ENCODE measurements at regions not wholly inside any gene's neighbourhood (a gene's known extent, or its start where the extent isn't known, plus 50 kb on each side); places are given as distances from the start of the nearest gene placed in this dataset.

DNA sequence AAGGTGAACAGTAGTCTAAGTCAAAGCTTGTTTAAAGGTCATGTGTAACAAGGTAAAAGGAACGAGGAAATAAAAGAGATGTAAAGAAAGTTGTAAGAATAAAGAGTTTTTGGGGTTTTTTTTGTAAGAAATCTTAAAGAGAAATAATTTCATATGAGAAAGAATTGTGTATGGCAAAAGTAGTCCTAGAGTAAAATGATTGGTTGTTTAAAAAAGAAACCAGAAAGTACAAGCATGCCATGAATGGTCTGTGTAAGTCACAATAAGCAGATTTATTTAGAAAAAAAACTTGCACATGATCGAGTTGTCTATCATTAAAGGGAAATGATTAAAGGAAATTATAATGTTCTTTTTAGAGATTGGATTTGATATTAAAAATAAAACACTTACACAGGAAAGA, 172.6 kb upstream of the TUSC1 start:
- peaks cover 3% of the 10 kb centered on the region for H3K36me3 Mint-ChIP-seq (ENCODE audit: unreplicated experiment)
- H3K9me3 Mint-ChIP-seq (ENCODE audit: unreplicated experiment): peaks cover 25% of the 10 kb centered on the region
- no peak overlapping the region for H3K4me3 Mint-ChIP-seq (ENCODE audit: unreplicated experiment)
- no peak for DNase-seq (ENCODE audit: extremely low spot score, unreplicated experiment)
- H3K4me1 Mint-ChIP-seq (ENCODE audit: unreplicated experiment): peaks cover 5% of the 10 kb centered on the region
- TF ChIP-seq, protein P1, sequence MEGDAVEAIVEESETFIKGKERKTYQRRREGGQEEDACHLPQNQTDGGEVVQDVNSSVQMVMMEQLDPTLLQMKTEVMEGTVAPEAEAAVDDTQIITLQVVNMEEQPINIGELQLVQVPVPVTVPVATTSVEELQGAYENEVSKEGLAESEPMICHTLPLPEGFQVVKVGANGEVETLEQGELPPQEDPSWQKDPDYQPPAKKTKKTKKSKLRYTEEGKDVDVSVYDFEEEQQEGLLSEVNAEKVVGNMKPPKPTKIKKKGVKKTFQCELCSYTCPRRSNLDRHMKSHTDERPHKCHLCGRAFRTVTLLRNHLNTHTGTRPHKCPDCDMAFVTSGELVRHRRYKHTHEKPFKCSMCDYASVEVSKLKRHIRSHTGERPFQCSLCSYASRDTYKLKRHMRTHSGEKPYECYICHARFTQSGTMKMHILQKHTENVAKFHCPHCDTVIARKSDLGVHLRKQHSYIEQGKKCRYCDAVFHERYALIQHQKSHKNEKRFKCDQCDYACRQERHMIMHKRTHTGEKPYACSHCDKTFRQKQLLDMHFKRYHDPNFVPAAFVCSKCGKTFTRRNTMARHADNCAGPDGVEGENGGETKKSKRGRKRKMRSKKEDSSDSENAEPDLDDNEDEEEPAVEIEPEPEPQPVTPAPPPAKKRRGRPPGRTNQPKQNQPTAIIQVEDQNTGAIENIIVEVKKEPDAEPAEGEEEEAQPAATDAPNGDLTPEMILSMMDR (IDR thresholded peaks at IDR 0.05): no peak
- H3K27ac Mint-ChIP-seq (ENCODE audit: unreplicated experiment): no peak overlapping the region
- peaks cover 3% of the 10 kb centered on the region for H3K27me3 Mint-ChIP-seq (ENCODE audit: unreplicated experiment)

GRCh38 chr9:25845867-25846266, 167.6 kb upstream of the TUSC1 start:
- no peak overlapping the region for H3K4me3 Mint-ChIP-seq (ENCODE audit: unreplicated experiment)
- peaks cover 3% of the 10 kb centered on the region for H3K36me3 Mint-ChIP-seq (ENCODE audit: unreplicated experiment)
- no peak for DNase-seq (ENCODE audit: extremely low spot score, unreplicated experiment)
- H3K4me1 Mint-ChIP-seq (ENCODE audit: unreplicated experiment): peaks cover 2% of the 10 kb centered on the region
- no peak overlapping the region for H3K27ac Mint-ChIP-seq (ENCODE audit: unreplicated experiment)
- TF ChIP-seq, protein P1 (IDR thresholded peaks at IDR 0.05): no peak
- peaks cover 17% of the 10 kb centered on the region for H3K27me3 Mint-ChIP-seq (ENCODE audit: unreplicated experiment)
- H3K9me3 Mint-ChIP-seq (ENCODE audit: unreplicated experiment): peaks cover 6% of the 10 kb centered on the region

DNA sequence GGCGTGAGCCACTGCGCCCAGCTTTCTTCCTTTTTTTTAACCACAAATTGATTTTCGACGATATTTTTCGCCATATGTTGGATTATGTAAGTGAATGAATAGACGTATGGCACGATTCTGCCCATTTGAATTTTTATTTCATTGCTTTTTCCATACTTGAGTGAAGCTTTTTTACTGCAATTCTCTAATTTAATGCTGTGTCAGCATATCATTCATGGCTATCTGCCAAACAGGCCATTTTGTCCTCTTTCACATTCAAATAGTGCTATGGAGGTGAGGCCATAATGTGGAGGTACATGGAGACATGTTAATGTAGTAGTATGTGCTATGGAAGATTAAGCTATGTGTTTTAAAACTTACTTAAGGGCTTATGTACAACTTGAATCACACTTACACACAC, 152.1 kb upstream of the TUSC1 start:
- no peaks in the 10 kb centered on the region for H3K36me3 Mint-ChIP-seq (ENCODE audit: unreplicated experiment)
- no peak overlapping the region for H3K4me3 Mint-ChIP-seq (ENCODE audit: unreplicated experiment)
- peaks cover 3% of the 10 kb centered on the region for H3K9me3 Mint-ChIP-seq (ENCODE audit: unreplicated experiment)
- TF ChIP-seq, protein P1 (IDR thresholded peaks at IDR 0.05): no peak
- no peak for DNase-seq (ENCODE audit: extremely low spot score, unreplicated experiment)
- H3K27ac Mint-ChIP-seq (ENCODE audit: unreplicated experiment): no peak overlapping the region
- H3K27me3 Mint-ChIP-seq (ENCODE audit: unreplicated experiment): peaks cover 10% of the 10 kb centered on the region
- no peaks in the 10 kb centered on the region for H3K4me1 Mint-ChIP-seq (ENCODE audit: unreplicated experiment)

GRCh38 chr9:25827626-25828025, 149.4 kb upstream of the TUSC1 start:
- TF ChIP-seq, protein P1 (IDR thresholded peaks at IDR 0.05): no peak
- H3K36me3 Mint-ChIP-seq (ENCODE audit: unreplicated experiment): no peaks in the 10 kb centered on the region

DNA sequence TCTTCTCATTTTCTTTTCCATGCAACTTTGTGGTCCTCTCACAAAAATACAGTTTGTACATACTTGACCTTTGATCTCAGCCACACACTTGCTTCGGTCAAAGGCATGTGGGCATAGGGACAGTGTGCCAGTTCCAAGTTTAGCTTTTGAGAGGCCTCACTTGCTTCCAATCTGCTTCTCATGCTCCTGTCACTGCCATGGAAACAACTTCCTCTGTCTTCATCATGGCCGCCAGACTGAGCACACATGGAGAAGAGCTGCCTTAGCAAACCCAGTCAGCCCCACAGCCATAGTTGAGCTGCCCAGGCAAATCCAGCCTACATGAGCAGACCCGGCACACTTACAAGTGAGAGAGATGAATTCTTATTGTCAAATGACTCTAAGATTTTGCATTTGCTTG, 138.2 kb upstream of the TUSC1 start:
- Mint-ChIP-seq H3K27me3 (ENCODE audit: unreplicated experiment) (peaks cover 14% of the 10 kb centered on the region), H3K4me1 (ENCODE audit: unreplicated experiment) (peaks cover 20% of the 10 kb centered on the region), H3K27ac (ENCODE audit: unreplicated experiment) (no peak overlapping the region), H3K36me3 (ENCODE audit: unreplicated experiment) (no peaks in the 10 kb centered on the region), H3K4me3 (ENCODE audit: unreplicated experiment) (no peak overlapping the region), H3K9me3 (ENCODE audit: unreplicated experiment) (peaks cover under 1% of the 10 kb centered on the region)
- no peak for DNase-seq (ENCODE audit: extremely low spot score, unreplicated experiment)
- TF ChIP-seq, protein P1 (IDR thresholded peaks at IDR 0.05): no peak

More at GRCh38 chr9:25827626-25828025, 149.4 kb upstream of the TUSC1 start:
- Mint-ChIP-seq H3K9me3 (ENCODE audit: unreplicated experiment) (peaks cover 20% of the 10 kb centered on the region), H3K27ac (ENCODE audit: unreplicated experiment) (no peak overlapping the region), H3K27me3 (ENCODE audit: unreplicated experiment) (peaks cover 23% of the 10 kb centered on the region), H3K4me3 (ENCODE audit: unreplicated experiment) (no peak overlapping the region), H3K4me1 (ENCODE audit: unreplicated experiment) (no peaks in the 10 kb centered on the region)
- no peak for DNase-seq (ENCODE audit: extremely low spot score, unreplicated experiment)

Measured in osteocyte (in vitro differentiated cells).